Stimulated activated CD4-positive, alpha-beta T cell treated with anti-CD3 and anti-CD28 coated beads, Interleukin-2, amount 100 ng/mL, for 48 hours (primary cell): ENCODE measurements at regions not wholly inside any gene's neighbourhood (a gene's known extent, or its start where the extent isn't known, plus 50 kb on each side); places are given as distances from the start of the nearest gene placed in this dataset.
"Not testable (repeated sequence)": the region's sequence is repeated elsewhere in the genome, so short reads cannot be mapped to it uniquely, and the experiment has no call there.

Experiments
- DNase-seq, 2 donors: peaks; one replicate each; pipeline ENCODE4 v3.0.0-alpha.2; 2020

- DNase-seq, result no peak
These were observed 278.5 kb downstream of the RPS4Y2 start for GRCh38 chrY:21034151-21035061.

- DNase-seq, result not testable (repeated sequence)
These were observed 281.5 kb downstream of the RPS4Y2 start for GRCh38 chrY:21037398-21037797.

GRCh38 chrY:21039811-21040210, 283.9 kb downstream of the RPS4Y2 start:
- no peak for DNase-seq

DNA sequence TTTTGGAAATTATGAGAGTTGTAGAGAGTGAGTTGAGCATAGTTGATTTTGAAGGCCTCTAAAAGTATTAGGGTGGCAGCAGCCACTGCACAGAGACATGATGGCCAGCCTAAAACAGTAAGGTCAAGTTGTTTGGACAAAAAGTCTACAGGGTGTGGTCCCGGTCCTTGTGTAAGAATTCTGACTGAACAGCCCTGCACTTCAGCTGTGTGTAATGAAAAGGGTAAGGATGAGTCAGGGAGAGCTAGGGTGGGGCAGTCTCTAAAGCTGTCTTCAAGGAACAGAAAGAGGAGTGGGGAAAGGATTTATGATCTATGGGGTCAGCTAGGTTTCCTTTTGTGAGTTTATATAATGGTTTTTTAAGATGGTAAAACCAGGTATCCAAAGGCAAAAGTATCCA, 284.8 kb downstream of the RPS4Y2 start:
- DNase-seq, result not testable (repeated sequence)

DNA sequence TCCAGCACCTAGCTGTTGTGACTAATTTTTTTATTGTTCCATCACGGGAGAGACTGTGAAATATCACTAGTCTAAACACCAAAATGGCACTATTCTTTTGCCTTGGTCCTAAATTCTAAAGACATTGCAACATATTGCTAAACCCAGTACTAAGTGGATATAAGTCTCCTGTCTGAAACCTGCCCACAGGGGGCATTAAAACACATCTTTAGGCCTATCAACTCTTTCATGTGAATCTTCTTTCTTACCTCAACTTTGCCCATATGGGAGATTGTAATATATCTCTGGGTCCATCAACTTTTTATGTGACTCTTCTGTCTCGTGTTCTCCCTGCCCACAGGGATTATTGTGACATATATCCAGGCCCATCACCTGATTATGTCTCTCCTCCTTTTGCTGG, 317.2 kb downstream of the RPS4Y2 start:
- no peak for DNase-seq

DNA sequence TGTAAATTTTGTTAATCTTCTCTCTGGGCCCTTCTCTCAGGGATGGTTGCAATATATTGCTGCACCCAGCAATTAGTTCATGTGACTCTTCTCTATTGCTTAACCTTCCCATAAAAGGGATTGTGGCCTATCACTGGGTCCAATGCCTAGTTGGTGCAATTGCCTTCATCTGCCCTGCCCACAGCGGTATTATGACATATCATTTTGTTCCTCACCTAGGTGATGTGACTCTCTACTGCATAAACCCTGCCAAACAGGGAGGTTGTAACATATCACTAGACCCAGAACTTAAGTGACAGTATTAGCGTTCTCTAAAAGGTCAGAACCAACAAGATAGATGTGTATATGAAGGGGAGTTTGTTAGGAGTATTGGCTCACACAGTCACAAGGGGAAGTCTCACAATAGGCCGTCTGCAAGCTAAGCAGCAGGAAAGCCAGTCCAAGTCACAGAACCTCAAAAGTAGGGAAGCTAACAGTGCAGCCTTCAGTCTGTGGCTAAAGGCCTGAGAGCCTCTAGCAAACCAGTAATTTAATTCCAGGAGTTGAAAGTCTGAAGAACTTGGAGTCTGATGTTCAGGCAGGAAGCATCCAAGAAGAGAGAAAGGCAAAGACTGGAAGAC, 317.8 kb downstream of the RPS4Y2 start:
- no peak for DNase-seq

GRCh38 chrY:21075658-21076057, 319.8 kb downstream of the RPS4Y2 start:
- DNase-seq, result no peak

DNA sequence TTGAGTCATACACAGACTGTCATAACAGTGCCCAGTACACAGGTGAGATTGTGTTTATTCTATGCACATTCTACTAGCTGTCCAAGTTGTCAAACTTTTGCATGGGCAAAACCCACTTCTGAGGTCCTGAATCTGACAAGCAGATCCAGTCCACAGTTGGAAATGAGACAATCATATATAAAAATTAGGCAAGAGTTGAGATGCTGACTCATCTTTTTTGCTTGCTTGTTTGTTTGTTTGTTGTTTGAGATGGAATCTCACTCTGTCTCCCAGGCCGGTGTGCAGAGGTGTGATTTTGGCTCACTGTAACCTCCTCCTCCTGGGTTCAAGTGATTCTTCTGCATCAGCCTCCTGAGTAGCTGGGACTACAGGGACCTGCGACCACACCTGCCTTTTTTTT, 323.8 kb downstream of the RPS4Y2 start:
- no peak for DNase-seq

GRCh38 chrY:21081640-21082611, 326.0 kb downstream of the RPS4Y2 start:
- DNase-seq, result no peak

DNA sequence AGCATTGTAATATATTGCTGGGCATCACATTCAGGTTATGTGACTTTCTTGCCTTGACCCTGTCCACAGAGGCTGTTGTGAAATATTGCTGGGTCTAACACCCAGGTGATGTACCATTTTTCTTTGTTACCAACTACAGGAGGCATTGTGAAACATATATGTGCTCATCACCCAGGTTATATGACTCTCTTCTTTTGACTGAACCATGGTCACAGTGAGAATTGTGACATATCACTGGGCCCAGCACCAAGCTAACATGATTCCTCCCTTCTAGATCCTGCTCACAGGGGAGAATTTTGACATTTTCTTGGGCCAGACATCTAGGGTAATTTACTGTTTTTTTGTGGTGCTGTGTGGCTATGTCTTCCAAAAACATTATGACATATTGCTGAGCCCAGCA, 326.7 kb downstream of the RPS4Y2 start:
- DNase-seq, result no peak

DNA sequence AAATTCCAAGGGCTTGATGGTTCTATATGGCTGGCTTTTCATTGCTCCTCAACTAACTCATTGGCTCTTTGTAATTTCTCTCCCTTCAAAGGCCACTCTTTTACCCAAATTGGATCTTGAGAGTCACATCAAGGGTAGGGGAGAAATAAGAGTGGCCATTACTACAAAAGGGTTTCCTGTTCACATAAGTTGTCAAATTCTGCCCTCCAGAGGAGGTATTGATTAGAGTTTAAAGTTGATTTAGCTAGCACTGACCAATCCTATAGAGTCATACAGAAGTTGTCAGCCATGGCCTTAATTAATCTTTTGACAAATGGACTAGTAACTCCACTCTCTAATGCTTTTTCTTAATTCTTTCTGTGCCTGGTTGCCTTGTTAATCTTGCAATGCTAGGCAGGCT, 336.0 kb downstream of the RPS4Y2 start:
- DNase-seq, result no peak

- no peak for DNase-seq
These were observed 346.6 kb downstream of the RPS4Y2 start for GRCh38 chrY:21102507-21102906.

GRCh38 chrY:21103885-21104284, 348.0 kb downstream of the RPS4Y2 start:
- no peak for DNase-seq

DNA sequence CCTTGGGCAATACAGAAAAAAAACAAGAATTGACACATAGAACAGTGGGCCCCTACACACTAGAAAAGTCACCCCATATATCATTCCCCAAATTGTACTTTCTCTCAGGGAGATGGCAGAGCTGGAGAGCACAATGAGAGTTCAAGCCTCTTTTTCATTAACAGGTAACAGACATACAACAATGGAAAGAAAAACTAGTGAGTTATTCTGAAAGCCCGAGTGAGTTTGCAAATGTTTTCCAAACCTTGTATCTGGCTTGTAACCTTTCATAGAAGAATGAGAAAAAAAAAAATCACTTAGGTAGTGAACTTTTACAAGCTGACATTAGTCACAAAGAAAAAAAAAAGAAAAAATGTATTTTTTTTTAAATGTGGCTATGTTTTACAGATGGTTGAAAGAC, 349.6 kb downstream of the RPS4Y2 start:
- no peak for DNase-seq

DNA sequence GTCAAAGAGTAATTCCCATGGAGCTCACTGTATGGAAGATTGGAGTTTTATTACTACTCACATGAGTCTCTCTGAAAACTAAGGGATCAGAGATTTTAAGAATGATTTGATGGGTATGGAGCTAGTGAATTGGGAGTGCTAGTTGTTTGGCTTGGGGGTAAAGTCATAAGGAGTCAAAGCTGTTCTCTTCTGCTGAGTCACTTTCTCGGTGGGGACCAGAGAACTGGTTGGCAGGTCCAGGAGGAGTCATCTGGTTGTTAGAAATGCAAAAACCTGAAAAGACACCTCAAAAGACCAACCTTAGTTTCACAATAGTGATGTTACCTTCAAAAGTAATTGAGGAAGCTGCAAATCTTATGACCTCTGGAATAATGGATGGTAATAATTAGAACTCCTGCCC, 355.4 kb downstream of the RPS4Y2 start:
- DNase-seq, result no peak

DNA sequence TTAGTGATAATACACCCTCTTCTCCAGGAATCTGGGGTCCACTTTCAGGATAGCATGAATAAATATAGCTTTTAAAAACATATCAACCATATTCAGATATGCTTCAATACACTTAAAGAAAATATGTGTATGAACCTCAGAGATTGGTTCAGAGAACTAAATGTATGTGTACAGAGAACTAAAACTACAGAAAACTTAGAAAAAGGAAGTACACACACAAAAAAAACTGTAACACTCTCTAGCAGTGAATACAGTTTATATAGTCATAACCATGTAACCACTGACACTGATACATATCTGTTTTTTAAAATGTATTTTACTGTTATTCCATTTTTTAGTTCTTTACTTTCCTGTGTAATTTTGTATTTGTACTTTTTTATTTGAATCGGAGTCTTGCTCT, 365.2 kb downstream of the RPS4Y2 start:
- no peak for DNase-seq

- no peak for DNase-seq
These were observed 375.5 kb upstream of the RBMY1B start for GRCh38 chrY:21135591-21135990.

GRCh38 chrY:21138056-21138758, 372.9 kb upstream of the RBMY1B start:
- no peak for DNase-seq

- no peak for DNase-seq
These were observed 364.8 kb upstream of the RBMY1B start for GRCh38 chrY:21146331-21146730.

GRCh38 chrY:21149971-21150370, 361.2 kb upstream of the RBMY1B start:
- DNase-seq, result no peak

DNA sequence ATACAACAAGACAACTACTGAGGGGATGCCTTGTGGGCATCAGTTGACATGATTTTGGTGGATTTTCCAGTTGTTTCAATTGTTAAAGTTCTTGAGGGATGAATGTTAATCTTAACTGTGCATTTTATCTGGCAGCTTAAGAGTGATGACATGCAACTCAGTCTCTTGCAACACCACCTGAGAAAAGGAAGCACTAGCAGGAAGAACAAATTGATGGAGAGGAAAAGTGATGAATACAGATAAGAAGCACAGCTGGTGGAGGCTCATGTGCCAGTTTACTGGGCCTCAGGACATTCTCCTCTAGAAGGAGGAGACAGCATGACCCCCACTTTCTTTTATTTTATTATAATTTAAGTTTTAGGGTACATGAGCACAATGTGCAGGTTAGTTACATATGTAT, 341.3 kb upstream of the RBMY1B start:
- DNase-seq, result no peak

- DNase-seq, result no peak
These were observed 336.3 kb upstream of the RBMY1B start for GRCh38 chrY:21174697-21175463.
